Right ventricle myocardium inferior (tissue), 1 donor: ENCODE measurements at regions not wholly inside any gene's neighbourhood (a gene's known extent, or its start where the extent isn't known, plus 50 kb on each side); places are given as distances from the start of the nearest gene placed in this dataset.

Source experiments
- ATAC-seq: fragments of 200-7000 bp; cut with Tn5 transposase; one replicate; pipeline ENCODE4 v1.9.1; 2020; ENCODE audit warnings: mild to moderate bottlenecking, moderate library complexity
- DNase-seq: peaks from one replicate; pipeline ENCODE4 v3.0.0; 2021; ENCODE audit errors: missing footprints
- intact Hi-C: fragments of 100-400 bp; cut with DNase I; formaldehyde crosslinking; loops from one replicate; pipeline ENCODE4 v1.11.0; 2022
- donor health status: DM: no; HTN: yes; CAD: no; lungs with severe emphysema.

- no peak for DNase-seq
- no peak for ATAC-seq
- intact Hi-C loops, result no loop called here
Measured at GRCh38 chr20:48358176-48359054, 469.4 kb downstream of the PREX1 start.

- DNase-seq, result no peak
- ATAC-seq, result no peak
- intact Hi-C loops, result no loop called here
Measured at GRCh38 chr20:48357714-48358113, 470.1 kb downstream of the PREX1 start.

GRCh38 chr20:48354903-48355302 lies 472.9 kb downstream of the PREX1 start:
- intact Hi-C loops, result no loop called here
- no peak for ATAC-seq
- DNase-seq, result no peak

- ATAC-seq, result no peak
- intact Hi-C loops, result no loop called here
- no peak for DNase-seq
Measured at GRCh38 chr20:48354320-48354876, 473.4 kb downstream of the PREX1 start.

- intact Hi-C loops, result no loop called here
- DNase-seq, result no peak
- ATAC-seq, result no peak
Measured at GRCh38 chr20:48352628-48353027, 475.2 kb downstream of the PREX1 start.

GRCh38 chr20:48352042-48352441 lies 475.8 kb downstream of the PREX1 start:
- intact Hi-C loops, result no loop called here
- DNase-seq, result no peak
- ATAC-seq, result no peak

GRCh38 chr20:48350313-48350988 lies 477.3 kb downstream of the PREX1 start:
- DNase-seq (no peak), ATAC-seq (no peak)
- intact Hi-C loops, result no loop called here

GRCh38 chr20:48349656-48350055 lies 478.1 kb downstream of the PREX1 start:
- intact Hi-C loops, result no loop called here
- no peak for DNase-seq
- ATAC-seq, result no peak

- no peak for DNase-seq
- no peak for ATAC-seq
- intact Hi-C loops, result no loop called here
Measured at GRCh38 chr20:48348022-48348421, 479.8 kb downstream of the PREX1 start.

GRCh38 chr20:48342822-48343513 lies 484.8 kb downstream of the PREX1 start:
- ATAC-seq, result no peak
- intact Hi-C loops, result no loop called here
- DNase-seq, result no peak

- ATAC-seq, result no peak
- intact Hi-C loops, result no loop called here
- DNase-seq, result no peak
Measured at GRCh38 chr20:48340883-48341281, 486.9 kb downstream of the PREX1 start.

GRCh38 chr20:48339986-48340882 lies 487.6 kb downstream of the PREX1 start:
- intact Hi-C loops, result no loop called here
- ATAC-seq (no peak), DNase-seq (no peak)

GRCh38 chr20:48339190-48339985 lies 488.4 kb downstream of the PREX1 start:
- intact Hi-C loops, result no loop called here

GRCh38 chr20:48338717-48339116 lies 489.1 kb downstream of the PREX1 start:
- ATAC-seq, result no peak
- no peak for DNase-seq
- intact Hi-C loops, result no loop called here

More at GRCh38 chr20:48339190-48339985, 488.4 kb downstream of the PREX1 start:
- no peak for DNase-seq
- ATAC-seq, result no peak

GRCh38 chr20:48336597-48336996 lies 491.2 kb downstream of the PREX1 start:
- DNase-seq (no peak), ATAC-seq (no peak)
- intact Hi-C loops, result no loop called here

- DNase-seq, result no peak
- intact Hi-C loops, result no loop called here
- no peak for ATAC-seq
Measured at GRCh38 chr20:48335308-48336050, 492.3 kb downstream of the PREX1 start.

GRCh38 chr20:48333707-48334106 lies 494.1 kb downstream of the PREX1 start:
- no peak for ATAC-seq
- intact Hi-C loops, result no loop called here
- DNase-seq, result no peak
